HG02938 (cell line): ENCODE measurements at regions not wholly inside any gene's neighbourhood (a gene's known extent, or its start where the extent isn't known, plus 50 kb on each side); places are given as distances from the start of the nearest gene placed in this dataset.
"Not testable (repeated sequence)": the region's sequence is repeated elsewhere in the genome, so short reads cannot be mapped to it uniquely, and the experiment has no call there.

Source experiments
- ATAC-seq: cut with Tn5 transposase; IDR thresholded peaks from one replicate; pipeline ENCODE4 v1.9.1; 2021; ENCODE audit warnings: mild to moderate bottlenecking, moderate library complexity; ENCODE audit not compliant: unreplicated experiment

DNA sequence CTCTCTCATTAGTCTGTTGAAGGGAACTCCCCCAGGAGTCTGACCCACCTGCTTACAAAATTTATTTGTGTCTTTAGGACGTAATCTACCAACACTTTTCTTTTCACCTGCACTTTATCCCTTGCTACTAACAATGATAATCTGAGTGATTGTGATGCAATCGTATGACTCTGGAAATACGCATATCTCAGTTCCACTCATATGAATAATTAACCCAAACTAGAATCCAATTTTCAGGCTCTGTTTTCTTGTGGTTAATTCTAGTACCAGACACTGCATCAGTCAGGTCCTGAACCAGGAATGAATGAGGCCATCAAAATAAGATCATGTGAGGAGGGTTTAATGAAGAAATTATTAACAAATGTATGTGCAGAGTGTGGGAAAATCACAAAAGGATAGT lies 158.4 kb upstream of the SRD5A2 start:
- ATAC-seq, result no peak

DNA sequence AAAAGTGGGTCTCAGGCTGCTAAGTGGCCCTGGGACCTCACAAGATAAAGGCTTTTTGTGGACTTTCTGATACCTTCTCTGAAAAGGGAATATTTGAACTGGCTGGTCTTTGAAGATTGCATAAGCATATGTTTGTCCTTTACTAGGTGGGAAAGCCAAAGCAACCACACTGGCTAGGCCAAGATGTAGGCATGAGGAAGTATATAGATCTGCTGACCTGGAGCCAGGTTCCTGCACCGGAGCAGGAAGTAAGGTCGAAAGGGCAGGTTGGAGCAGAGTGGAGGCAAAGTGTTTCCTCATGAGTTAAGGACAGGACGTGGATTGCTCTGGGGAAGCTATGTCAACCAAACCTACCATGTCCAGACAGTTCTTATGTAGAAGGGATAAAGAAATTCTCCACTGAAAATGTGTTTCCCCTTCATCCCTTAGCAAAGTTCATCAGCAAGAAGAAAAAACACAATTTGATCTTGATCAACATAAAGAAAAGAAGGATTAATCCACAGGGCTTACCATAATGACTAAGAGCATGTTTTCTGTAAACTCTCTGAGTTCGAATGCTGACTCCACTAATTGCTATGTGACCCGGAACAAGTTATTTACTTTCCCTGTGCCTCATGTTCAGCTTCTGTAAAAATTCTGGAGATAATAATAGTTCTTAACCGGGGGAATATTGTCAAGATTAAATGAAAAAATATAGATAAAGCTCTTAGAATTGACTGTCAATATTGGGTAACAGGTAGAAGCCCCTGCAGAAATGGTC lies 156.1 kb upstream of the SRD5A2 start:
- no peak for ATAC-seq

DNA sequence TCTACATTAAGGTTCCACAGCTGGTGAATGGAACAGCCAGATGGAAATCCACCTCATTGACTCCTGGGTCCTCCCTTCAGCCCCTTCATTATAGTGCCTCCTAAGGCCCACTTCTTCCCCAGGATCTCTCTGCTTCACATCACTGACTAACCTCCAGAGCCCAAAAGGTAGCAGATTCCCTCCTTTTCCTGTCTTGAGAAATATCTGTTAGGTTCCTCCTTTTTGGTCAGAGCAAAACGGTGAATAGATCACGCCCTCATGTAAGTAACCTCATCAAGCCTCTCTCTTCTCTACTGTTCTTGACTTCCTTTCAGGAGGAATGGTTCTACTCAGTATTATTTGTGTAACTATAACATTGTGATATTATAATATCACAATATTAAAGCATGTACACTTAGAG lies 155.0 kb upstream of the SRD5A2 start:
- ATAC-seq, result no peak

DNA sequence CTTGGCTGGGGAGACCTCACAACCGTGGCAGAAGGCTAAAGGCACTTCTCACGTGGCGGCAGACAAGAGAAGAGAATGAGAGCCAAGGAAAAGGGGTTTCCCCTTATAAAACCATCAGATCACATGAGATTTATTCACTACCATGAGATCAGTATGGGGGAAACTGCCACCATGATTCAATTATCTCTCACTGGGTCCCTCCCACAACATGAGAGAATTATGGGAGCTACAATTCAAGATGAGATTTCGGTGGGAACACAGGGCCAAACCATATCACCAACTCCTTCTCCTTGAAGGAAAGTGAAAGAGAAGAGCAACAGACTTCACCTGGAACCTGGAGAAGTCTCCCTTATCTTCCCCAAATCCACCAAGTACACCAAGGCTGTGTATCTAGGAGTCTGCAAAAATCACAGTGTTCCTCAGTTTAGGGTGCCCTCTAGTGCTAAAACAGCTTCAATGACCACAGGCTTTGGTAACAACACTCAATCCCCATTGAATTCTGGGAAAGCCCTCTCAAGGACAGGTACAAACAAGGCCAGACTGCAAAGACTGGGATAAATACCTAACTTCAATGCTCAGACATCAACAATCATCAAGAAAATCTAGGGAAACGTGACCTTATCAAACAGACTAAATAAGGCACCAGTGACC lies 148.8 kb upstream of the SRD5A2 start:
- ATAC-seq, result no peak

DNA sequence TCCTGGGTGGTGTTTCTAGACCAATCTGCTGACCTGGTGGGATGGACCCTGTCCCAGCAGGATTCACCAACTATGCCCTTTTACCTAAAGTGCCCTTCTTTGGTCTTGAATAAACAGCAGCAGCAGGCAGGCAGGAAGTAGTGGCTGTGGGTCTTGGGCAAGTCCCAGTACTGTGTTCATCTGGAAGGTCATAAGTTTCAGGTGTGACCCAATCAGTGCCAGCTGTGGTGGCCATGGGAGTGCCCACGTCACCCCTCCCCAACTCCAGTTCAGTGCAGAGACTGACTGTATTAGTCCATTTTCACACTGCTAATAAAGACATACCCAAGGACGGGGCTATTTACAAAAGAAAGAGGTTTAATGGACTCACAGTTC lies 148.3 kb upstream of the SRD5A2 start:
- no peak for ATAC-seq

DNA sequence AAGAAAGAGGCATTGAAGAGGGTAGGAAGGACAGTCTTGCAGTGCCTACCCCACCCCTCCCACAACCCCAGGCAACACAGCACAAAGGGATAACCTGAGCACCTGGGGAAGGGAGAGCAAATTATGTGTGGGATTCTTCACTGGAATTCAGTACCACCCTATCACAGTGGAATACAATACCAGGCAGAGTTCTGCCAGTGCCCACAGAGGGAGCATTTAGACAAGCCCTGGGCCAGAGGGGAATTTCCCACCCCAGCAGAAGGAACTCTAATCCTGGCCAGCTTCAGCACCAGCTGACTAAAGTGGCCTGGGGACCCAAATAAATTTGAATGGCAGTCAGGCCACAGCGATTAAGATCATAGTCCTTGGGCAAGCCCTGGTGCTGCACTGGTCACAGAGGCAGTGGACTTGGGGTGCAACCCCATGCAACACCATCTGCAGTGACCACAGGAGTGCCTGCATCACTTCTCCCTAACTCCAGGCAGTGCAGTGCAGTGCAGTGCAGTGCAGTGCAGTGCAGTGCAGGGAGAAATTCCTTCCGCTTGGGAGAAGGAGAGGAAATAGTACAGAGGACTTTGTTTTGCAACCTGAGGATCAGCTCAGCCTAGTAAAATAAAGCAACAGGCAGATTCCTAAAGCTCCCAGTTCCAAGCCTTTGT lies 147.8 kb upstream of the SRD5A2 start:
- ATAC-seq, result no peak

DNA sequence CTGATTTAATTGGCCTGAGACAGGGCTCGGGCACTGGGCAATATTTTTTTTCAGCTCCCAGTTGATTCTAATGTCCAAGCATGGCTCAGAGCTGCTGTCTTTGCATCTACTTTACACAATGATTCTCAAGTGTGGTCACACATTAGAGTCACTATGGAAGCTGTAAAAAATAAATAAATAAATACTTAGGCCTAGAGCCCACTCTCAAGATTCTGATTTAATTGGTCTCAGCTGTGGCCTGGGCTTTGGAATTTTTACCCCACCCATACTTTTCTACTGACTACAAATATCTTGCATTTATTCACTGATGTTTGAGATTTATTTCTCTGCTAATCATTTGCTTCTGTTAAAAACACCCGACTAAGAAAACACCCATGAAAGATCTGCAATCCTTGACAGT lies 145.7 kb upstream of the SRD5A2 start:
- no peak for ATAC-seq

DNA sequence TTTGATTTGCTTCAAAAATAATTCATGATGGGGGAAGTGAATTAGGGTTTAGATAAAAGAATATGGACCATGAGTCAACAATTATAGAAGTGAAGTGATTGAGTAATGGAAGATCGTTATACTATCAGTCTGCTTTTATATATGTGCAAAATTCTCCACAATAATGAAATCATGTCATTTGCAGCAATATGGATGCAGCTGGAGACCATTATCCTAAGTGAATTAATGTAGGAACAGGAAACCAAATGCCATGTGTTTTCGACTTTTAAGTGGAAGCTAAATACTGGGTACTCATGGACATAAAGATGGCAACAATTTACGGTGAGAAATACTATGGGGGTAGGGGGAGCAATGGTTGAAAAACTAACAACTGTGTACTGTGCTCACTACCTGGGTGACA lies 144.7 kb upstream of the SRD5A2 start:
- ATAC-seq, result no peak

DNA sequence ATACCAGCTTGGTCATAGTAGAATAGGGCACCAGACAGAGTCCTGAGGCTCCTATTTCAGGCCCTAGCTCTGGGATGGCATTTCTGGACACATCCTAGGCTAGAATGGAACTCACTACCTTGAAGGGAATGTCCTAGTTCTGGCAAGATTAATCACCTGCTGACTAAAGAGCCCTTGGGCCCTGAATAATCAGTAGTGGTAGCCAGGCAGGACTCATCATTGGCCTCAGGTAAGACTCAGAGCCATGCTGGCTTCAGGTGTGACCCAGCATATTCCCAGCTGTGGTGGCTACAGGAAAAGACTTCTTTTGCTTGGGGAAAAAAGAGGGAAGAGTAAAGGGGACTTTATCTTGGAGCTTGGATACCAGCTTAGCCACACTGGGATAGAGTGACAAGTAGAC lies 131.0 kb upstream of the SRD5A2 start:
- no peak for ATAC-seq

DNA sequence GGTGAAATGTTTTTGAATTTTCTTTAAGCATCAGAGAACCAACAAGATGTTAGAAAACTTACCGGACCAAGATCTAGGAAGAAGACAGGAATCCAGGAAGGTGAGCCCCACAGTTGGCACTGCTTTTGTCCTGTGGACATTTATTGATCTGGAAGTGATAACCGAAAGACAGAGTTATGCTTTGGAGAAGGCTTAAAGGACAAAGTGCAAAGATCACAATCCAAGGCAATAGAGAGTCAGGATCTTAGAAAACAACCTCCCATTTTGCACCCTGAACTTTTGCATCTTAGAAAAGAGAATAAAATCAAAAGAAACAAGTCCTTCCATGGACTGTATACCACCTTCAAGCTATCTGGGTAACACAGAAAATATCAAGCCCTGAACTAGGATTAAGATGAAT lies 129.4 kb upstream of the SRD5A2 start:
- ATAC-seq, result no peak

DNA sequence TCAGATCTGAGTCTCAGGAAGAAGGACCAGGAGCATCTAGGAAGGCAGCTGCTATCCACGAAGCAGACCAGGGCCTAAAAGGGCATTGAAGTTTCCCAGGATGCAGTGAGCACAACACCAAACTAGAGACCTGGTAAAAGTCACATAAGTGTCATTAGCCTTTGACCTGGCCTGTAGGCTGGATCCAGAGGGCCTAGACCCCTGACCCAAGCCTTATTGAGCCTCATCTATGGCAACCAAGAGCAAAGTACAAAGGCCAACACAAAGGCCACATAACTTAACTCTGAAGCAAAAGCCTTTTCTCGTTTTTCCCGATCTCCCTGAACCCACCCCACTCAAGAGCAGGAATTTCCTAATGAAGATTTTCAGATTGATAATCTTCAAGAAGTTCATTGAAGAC lies 127.3 kb upstream of the SRD5A2 start:
- ATAC-seq, result no peak

DNA sequence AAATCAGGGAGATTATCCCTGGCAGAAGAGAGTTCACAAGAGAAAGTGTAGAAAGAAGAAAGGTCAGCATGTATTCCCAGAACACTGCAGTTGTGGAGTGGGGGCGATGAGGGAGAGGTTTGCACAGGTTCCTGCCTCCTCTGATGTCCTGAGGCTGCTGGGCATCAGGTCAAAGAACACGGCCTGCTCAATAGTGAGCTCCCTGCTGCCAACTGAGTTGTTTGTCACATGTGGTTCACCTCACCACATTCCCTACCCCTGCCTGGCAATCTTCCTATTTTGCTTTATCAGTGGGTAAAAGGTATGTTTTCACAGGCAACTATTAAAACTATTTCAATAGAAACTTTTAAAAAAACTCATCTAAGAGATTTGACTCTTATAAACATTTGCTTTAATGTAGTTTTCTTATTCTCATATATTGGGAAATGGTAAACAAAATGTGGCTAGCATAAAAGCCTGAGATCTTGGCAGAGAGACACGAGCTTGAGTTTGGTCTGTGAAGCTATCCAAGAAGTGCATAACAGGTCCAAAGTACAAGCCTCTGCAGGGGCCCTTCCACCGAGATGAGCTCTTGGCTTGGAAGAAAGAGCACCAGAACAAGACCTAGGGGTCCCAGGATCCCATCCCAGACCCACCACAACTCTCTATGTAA lies 123.9 kb upstream of the SRD5A2 start:
- ATAC-seq, result no peak

DNA sequence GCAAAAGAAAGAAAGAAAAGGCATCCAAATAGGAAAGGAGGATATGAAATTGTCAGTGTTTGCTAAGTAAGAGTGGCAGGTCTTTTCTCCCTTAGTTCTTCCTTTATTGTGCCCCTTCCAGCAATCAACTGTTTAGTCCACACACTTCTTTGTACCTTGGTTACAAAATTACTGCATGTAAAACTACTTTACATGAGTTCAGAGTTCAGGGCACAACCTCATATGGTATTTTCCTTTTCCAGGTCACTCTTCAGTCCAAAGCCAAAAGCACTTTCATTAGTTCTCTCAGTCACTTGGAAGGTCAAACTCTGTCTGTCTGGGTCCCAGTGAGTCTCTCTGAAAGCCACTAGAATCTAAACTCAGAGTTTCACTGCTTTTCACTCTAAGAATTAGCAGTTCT lies 122.5 kb upstream of the SRD5A2 start:
- no peak for ATAC-seq

DNA sequence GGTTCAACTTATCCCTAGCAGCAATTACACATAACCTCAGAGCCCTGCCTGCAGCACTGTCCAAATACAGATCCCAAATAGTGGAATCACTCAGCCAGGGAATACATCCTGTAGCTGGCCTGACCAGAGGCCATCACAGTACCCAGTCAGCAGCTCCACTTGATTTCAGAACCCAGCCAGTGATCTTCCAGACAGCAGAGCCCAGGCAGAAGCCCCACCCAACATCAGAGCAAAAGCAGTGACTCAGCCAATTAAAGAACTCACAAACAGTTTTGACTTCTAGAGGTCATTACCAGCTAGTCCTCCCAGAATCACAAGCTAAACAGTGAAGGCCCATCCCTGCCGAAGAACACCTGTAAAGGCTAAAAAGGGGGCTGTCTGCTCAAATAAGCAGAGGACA lies 118.0 kb upstream of the SRD5A2 start:
- ATAC-seq, result no peak

DNA sequence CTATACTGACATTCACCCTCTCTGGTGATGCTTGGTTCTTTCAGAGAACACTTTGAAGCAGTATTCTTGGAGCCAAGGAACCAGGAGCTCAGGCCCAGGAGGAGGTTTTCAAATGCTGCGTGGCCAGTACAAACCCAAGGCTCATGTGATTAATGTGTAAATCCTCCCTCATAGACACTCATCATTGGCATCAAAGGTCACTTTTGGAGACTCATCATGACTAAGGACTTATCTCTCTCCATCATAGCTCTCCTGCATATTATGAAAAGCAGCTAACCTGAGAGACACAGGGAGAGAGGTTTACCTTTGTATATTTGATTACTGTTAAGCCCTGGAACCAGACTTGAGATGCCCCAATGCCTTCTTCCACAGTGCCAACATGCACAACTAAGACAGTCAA lies 115.3 kb upstream of the SRD5A2 start:
- no peak for ATAC-seq

DNA sequence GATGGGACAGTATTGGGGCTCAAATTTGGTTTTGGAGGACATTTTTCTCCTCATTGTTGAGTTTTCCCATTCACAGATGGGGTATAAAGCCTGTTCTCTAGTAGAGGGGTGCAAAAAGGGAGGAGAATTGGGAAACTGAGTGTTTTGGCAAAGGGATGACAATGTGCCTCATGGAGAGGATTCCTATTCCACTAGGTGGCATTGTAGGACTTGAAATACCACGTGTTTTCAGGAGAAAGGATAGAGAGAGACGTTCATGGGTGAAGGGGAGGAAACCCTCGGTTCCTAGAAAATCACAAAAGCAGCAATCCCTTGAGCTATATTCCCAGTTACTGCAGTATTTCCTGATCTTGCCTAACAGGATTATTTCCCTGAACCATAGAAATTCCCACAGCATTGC lies 113.7 kb upstream of the SRD5A2 start:
- no peak for ATAC-seq

DNA sequence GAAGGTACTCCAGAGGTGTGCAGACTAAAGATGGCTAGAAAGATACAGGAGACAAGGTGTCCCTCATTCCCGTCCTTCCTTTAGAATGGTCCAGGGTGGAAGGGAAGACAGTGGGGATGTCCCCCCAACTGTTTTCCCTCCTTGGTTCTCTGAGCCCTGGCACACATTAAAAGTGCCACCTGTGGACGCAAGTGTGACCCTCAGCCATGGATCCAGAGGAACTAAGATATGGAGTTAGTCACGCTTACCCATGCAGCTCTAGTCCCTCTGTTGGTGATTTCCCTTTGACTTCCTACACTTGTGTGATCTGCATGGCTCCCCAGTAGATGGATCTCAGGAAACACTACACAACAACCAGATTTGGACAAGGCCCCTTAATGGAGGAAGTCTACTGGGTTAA lies 113.1 kb upstream of the SRD5A2 start:
- no peak for ATAC-seq

DNA sequence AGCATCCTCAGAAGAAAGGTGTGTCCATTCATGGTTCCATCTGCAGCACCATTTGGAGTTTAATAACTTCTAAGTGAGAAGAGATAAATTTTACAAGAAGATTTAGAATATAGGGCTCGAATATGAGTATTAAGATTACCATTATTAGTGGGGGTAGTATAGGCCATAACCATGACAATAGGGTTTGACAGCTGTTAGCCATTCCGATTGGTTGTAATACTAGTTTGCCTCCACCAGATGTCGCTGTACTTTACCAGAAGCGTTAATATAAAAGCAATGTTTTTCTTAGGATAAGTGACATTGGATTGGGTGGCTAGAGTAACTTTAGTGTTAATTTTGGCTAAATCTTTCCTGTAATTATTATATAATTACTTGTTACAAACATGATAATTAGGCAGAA lies 107.5 kb upstream of the SRD5A2 start:
- ATAC-seq, result no peak

DNA sequence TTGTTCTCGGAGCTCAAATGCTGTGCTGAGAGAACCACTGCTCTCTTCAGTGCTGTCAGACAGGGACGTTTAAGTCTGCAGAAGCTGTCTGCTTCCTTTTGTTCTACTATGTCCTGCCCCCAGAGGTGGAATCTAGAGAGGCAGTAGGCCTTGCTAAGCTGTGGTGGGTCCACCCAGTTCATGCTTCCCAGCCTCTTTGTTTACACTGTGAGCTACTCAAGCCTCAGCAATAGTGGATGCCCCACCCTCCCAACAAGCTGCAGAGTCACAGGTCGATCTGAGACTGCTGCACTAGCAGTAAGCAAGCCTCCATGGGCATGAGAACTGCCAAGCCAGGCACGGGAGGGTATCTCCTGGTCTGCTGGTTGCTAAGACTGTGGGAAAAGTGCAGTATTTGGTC lies 102.8 kb upstream of the SRD5A2 start:
- ATAC-seq, result not testable (repeated sequence)

DNA sequence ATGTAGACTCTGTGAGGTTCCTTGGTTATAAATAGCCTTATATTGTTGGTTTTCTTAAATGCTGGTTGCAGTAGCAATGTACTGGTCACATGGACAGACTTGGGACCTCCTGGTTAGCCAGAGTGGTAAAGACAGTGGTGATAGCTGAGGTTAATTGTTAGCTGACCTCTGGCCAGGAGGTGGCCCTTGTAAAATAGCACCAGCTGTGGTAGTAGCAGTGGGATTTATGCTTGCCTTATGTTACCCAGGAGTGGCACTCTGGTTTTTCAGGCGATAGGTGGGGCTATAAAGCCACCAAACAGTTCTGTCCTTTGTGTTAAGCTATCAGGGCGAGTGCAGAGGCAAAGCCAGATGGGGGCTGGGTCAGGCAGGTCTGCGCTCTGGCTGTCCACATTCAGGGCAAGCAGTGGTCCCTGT lies 94.8 kb upstream of the SRD5A2 start:
- no peak for ATAC-seq

DNA sequence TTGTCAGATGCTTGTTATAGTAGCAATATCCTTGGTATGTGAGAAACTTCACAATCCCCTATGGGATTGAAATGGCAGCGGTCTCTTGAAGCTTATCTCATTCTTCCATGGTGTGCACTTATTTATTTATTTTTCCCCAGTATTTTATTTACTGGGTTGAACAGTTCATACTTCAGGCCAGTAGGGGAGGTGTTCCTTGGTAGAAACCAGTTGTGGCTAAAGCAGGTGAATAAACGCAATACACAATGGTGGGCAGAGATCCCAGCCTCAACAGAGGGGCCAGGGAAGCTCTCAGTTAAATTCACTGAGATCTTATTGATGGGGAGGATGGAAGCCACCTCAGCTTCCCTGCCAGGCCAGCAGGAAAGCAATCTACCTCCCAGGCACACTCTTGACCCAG lies 93.7 kb upstream of the SRD5A2 start:
- ATAC-seq, result no peak

DNA sequence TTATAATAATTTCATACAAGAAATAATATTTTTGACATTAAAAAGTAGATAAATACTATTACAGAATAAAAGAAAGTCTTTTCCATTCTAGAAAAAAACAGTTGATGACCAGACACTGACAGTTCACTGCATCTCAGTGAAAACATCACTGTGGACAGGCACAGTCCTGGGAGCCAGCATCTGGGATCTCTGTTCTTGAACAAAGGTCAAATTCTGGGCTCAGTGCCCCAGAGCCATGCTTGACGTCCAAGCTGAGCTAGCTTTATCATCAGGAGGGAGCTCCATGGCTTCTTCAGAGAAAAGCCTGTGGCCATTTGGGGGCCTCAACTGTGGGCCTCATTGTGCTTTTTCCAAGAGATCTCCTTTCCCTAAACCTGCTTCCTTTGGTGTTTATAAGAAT lies 86.1 kb upstream of the SRD5A2 start:
- no peak for ATAC-seq
